ENCODE measurements at regions not wholly inside any gene's neighbourhood (a gene's known extent, or its start where the extent isn't known, plus 50 kb on each side); places are given as distances from the start of the nearest gene placed in this dataset.
"Not testable (repeated sequence)": the region's sequence is repeated elsewhere in the genome, so short reads cannot be mapped to it uniquely, and the experiment has no call there.

- no peak for DNase-seq
Measured at GRCh38 chr1:5812295-5812694, 179.9 kb downstream of the NPHP4 start.

- no peak for DNase-seq
Measured at GRCh38 chr1:5811419-5811818, 180.8 kb downstream of the NPHP4 start.

GRCh38 chr1:5810553-5811270 lies 181.5 kb downstream of the NPHP4 start:
- no peak for DNase-seq

- no peak for DNase-seq
Measured at GRCh38 chr1:5810131-5810530, 182.1 kb downstream of the NPHP4 start.

GRCh38 chr1:5809207-5809788 lies 182.9 kb downstream of the NPHP4 start:
- no peak for DNase-seq

- DNase-seq, result no peak
Measured at GRCh38 chr1:5803851-5804250, 188.4 kb downstream of the NPHP4 start.

GRCh38 chr1:5802606-5803005 lies 189.6 kb downstream of the NPHP4 start:
- DNase-seq, result no peak

- DNase-seq, result no peak
Measured at GRCh38 chr1:5798904-5799303, 193.3 kb downstream of the NPHP4 start.

- DNase-seq, result no peak
Measured at GRCh38 chr1:5798151-5798730, 194.0 kb downstream of the NPHP4 start.

- no peak for DNase-seq
Measured at GRCh38 chr1:5796028-5796427, 196.2 kb downstream of the NPHP4 start.

- DNase-seq, result no peak
Measured at GRCh38 chr1:5794279-5794678, 197.9 kb downstream of the NPHP4 start.

- no peak for DNase-seq
Measured at GRCh38 chr1:5793516-5793915, 198.7 kb downstream of the NPHP4 start.

GRCh38 chr1:5781079-5781478 lies 211.1 kb downstream of the NPHP4 start:
- DNase-seq, result no peak

GRCh38 chr1:5780324-5780716 lies 211.9 kb downstream of the NPHP4 start:
- no peak for DNase-seq

GRCh38 chr1:5779608-5780323 lies 212.5 kb downstream of the NPHP4 start:
- DNase-seq, result no peak

GRCh38 chr1:5776035-5776550 lies 216.1 kb downstream of the NPHP4 start:
- DNase-seq, result no peak

- no peak for DNase-seq
Measured at GRCh38 chr1:5774019-5774418, 218.2 kb downstream of the NPHP4 start.

GRCh38 chr1:5771788-5772187 lies 220.4 kb downstream of the NPHP4 start:
- DNase-seq, result no peak

GRCh38 chr1:5770981-5771765 lies 221.1 kb downstream of the NPHP4 start:
- peak; percentile 44 for DNase-seq

- DNase-seq, result no peak
Measured at GRCh38 chr1:5769760-5770159, 222.5 kb downstream of the NPHP4 start.

- DNase-seq, result no peak
Measured at GRCh38 chr1:5769146-5769545, 223.1 kb downstream of the NPHP4 start.

- DNase-seq, result no peak
Measured at GRCh38 chr1:5768014-5768413, 224.2 kb downstream of the NPHP4 start.

GRCh38 chr1:5766996-5767395 lies 225.2 kb downstream of the NPHP4 start:
- not testable (repeated sequence) for DNase-seq

All from OCI-M1 (cell line).